Natural killer cell (primary cell): ENCODE measurements at regions not wholly inside any gene's neighbourhood (a gene's known extent, or its start where the extent isn't known, plus 50 kb on each side); places are given as distances from the start of the nearest gene placed in this dataset.
"Not testable (repeated sequence)": the region's sequence is repeated elsewhere in the genome, so short reads cannot be mapped to it uniquely, and the experiment has no call there.

Experiments
- ATAC-seq, 3 donors: fragments of 150-1000 bp in 2 of 3; fragments of 200-7000 bp in 1 of 3; cut with Tn5 transposase; 1 replicate in 1 of 3; 2 replicates in 2 of 3; pipeline ENCODE4 v1.10.0; 2021; ENCODE audit warnings: mild to moderate bottlenecking in 2 of 3, moderate library complexity in 2 of 3
- DNase-seq, 2 donors: peaks; one replicate each; pipeline versions ENCODE4 v3.0.0 to v3.0.0-alpha.2; 2013 to 2021; ENCODE audit warnings: mixed read lengths in 1 of 2
- H3K27ac ChIP-seq: one replicate; pipeline ENCODE4 v1.5.1; 2013; ENCODE audit warnings: mild to moderate bottlenecking, low read length
- H3K27me3 ChIP-seq: one replicate; pipeline ENCODE4 v1.6.1; 2013; ENCODE audit warnings: low read length; ENCODE audit not compliant: control insufficient read depth, insufficient read depth
- H3K36me3 ChIP-seq: one replicate; pipeline ENCODE4 v1.6.1; 2013; ENCODE audit warnings: low read length; ENCODE audit not compliant: control insufficient read depth, insufficient read depth
- H3K4me1 ChIP-seq: one replicate; pipeline ENCODE4 v1.6.1; 2013; ENCODE audit warnings: low read length; ENCODE audit not compliant: control insufficient read depth, insufficient read depth
- H3K4me3 ChIP-seq: one replicate; pipeline ENCODE4 v1.5.1; 2013; ENCODE audit warnings: low read length
- H3K9me3 ChIP-seq: one replicate; pipeline ENCODE4 v1.6.1; 2013; ENCODE audit warnings: low read length; ENCODE audit not compliant: control insufficient read depth, insufficient read depth
- H3K27ac Mint-ChIP-seq, 2 donors: one replicate each; pipeline ENCODE4 v1.8.0; 2022; ENCODE audit warnings: mild to moderate bottlenecking in 2 of 2, mixed read lengths in 2 of 2, moderate library complexity in 1 of 2
- H3K27me3 Mint-ChIP-seq, 2 donors: one replicate each; pipeline ENCODE4 v1.8.0; 2022; ENCODE audit warnings: low read depth in 2 of 2, mixed read lengths in 2 of 2
- H3K36me3 Mint-ChIP-seq: one replicate; pipeline ENCODE4 v1.8.0; 2022; ENCODE audit warnings: mixed read lengths
- H3K4me1 Mint-ChIP-seq, 2 donors: one replicate each; pipeline ENCODE4 v1.8.0; 2022; ENCODE audit warnings: mixed read lengths in 2 of 2
- H3K4me3 Mint-ChIP-seq: one replicate; pipeline ENCODE4 v1.8.0; 2022; ENCODE audit warnings: mild to moderate bottlenecking, moderate library complexity, mixed read lengths
- H3K9me3 Mint-ChIP-seq, 2 donors: one replicate each; pipeline ENCODE4 v1.8.0; 2022; ENCODE audit warnings: mixed read lengths in 2 of 2
- WGBS: methylation state at CpG from one replicate; pipeline ENCODE4 v1.1.7; 2013; ENCODE audit warnings: missing lambda C conversion rate; ENCODE audit not compliant: insufficient coverage; 5-methylcytosine and 5-hydroxymethylcytosine counted together
- intact Hi-C: fragments of 100-400 bp; cut with micrococcal nuclease; formaldehyde crosslinking; loops from one replicate; pipeline ENCODE4 v1.14.2; 2022
- TF ChIP-seq, protein P1 (sequence below): fragments of 200-600 bp; IDR thresholded peaks from one replicate; pipeline ENCODE4 v1.8.0; 2022; ENCODE audit warnings: antibody characterized with exemption

DNA sequence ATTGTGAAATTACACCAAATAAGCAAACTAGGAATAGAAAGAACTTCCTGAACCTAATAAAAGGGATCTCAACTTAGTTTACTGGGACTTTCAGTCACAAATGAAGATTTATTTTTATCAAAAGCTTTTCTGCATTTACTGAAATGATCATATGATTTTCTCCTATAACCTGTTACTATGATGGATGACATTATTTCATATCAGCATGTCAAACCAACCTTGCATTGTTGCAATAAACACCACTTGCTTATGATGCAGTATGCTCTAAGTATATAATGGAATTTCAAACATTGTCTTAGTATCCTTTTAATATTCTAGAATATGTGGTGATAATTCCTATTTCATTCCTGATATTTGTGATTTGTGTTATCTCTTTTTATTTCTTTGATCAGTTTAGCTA is 303.0 kb downstream of the CGGBP1 start:
- intact Hi-C loops, result no loop called here
- H3K36me3 Mint-ChIP-seq, result no peaks in the 10 kb centered on the region
- H3K27me3 Mint-ChIP-seq, result no peaks in the 10 kb centered on the region

DNA sequence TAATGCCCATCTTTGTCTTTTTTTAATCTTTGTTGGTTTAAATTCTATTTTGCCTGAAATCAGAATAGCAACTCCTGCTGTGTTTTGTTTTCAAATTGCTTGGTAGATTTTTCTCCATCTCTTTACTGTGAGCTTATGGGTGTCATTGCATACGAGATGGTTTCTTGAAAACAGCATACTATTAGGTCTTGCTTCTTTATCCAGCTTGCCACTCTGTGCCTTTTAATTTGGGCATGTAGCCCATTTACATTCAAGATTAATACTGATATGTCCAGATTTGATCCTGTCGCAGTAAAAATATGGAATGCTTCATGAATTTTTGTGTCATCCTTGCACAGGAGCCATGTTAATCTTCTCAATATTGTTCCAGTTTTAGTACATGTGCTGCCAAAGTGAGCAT is 316.6 kb downstream of the CGGBP1 start:
- ATAC-seq, result no peak
- no peak for DNase-seq
- TF ChIP-seq, protein P1, sequence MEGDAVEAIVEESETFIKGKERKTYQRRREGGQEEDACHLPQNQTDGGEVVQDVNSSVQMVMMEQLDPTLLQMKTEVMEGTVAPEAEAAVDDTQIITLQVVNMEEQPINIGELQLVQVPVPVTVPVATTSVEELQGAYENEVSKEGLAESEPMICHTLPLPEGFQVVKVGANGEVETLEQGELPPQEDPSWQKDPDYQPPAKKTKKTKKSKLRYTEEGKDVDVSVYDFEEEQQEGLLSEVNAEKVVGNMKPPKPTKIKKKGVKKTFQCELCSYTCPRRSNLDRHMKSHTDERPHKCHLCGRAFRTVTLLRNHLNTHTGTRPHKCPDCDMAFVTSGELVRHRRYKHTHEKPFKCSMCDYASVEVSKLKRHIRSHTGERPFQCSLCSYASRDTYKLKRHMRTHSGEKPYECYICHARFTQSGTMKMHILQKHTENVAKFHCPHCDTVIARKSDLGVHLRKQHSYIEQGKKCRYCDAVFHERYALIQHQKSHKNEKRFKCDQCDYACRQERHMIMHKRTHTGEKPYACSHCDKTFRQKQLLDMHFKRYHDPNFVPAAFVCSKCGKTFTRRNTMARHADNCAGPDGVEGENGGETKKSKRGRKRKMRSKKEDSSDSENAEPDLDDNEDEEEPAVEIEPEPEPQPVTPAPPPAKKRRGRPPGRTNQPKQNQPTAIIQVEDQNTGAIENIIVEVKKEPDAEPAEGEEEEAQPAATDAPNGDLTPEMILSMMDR, result no peak
- no peaks in the 10 kb centered on the region for H3K36me3 Mint-ChIP-seq
- Histone ChIP-seq H3K4me1 (no peaks in the 10 kb centered on the region), H3K4me3 (no peak overlapping the region), H3K27me3 (no peaks in the 10 kb centered on the region), H3K27ac (no peak overlapping the region), H3K9me3 (peaks cover 9% of the 10 kb centered on the region), H3K36me3 (no peaks in the 10 kb centered on the region)
- H3K4me3 Mint-ChIP-seq, result no peak overlapping the region
- peaks cover 15 to 16% of the 10 kb centered on the region in 2 donors for H3K9me3 Mint-ChIP-seq
- WGBS, result 85% methylated on average over 2 of the region's 2 CpGs
- no peaks in the 10 kb centered on the region for H3K27me3 Mint-ChIP-seq
- H3K27ac Mint-ChIP-seq, result no peak overlapping the region
- intact Hi-C loops, result no loop called here
- no peaks in the 10 kb centered on the region for H3K4me1 Mint-ChIP-seq

More for the DNA sequence above, 303.0 kb downstream of the CGGBP1 start:
- Mint-ChIP-seq H3K4me3 (no peak overlapping the region), H3K4me1 (no peaks in the 10 kb centered on the region), H3K27ac (no peak overlapping the region), H3K9me3 (peaks cover 0 to 2% of the 10 kb centered on the region in 2 donors)
- Histone ChIP-seq H3K9me3 (no peaks in the 10 kb centered on the region), H3K27me3 (no peaks in the 10 kb centered on the region), H3K36me3 (no peaks in the 10 kb centered on the region), H3K4me1 (no peaks in the 10 kb centered on the region), H3K4me3 (no peak overlapping the region), H3K27ac (no peak overlapping the region)
- ATAC-seq (no peak), DNase-seq (no peak)
- TF ChIP-seq, protein P1, result no peak

DNA sequence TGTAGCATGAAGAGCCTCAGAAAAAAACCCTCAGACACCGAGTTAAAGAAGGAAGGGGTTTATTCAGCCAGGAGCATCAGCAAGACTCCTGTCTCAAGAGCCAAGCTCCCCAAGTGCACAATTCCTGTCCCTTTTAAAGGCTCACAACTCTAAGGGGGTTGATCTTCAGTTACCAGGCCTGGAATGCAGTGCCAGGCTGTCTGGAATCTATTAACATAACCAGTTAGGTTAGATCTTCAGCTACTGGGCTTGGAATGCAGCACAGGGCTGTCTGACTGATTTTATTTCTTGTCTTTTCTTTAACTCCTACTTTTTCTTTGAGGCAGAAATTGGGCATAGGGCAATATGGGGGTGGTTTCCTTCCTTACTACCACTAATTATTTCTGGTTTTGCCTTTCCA is 317.9 kb downstream of the CGGBP1 start:
- H3K9me3 Mint-ChIP-seq, result peaks cover 12 to 16% of the 10 kb centered on the region in 2 donors
- H3K9me3 ChIP-seq, result not testable (repeated sequence)
- 94% methylated on average over 1 of the region's 1 CpG for WGBS

DNA sequence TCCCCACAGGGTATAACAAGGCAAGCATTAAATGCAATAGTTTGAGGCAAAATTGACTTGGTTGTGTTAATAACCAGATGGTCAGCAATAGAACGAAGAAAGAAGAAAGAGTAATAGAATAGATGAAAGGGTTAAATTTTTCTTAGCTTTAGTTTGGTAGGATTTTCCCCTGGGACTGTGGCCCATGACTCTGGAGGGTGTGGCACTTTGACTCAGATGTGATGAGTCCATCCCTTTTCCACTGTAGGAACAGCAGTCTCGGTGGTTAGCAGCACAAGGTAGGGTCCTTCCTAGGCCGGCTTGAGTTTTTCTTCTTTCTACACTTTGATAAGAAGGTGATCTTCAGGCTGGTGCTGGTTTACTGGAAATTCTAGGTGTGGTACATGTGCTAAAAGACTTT is 321.0 kb downstream of the CGGBP1 start:
- H3K4me1 Mint-ChIP-seq, intact Hi-C loops, H3K27ac ChIP-seq, H3K4me3 ChIP-seq, H3K27me3 Mint-ChIP-seq, H3K4me3 Mint-ChIP-seq, H3K27me3 ChIP-seq, H3K36me3 Mint-ChIP-seq, H3K36me3 ChIP-seq, ATAC-seq, DNase-seq, H3K9me3 ChIP-seq, H3K27ac Mint-ChIP-seq, H3K4me1 ChIP-seq: not testable (repeated sequence)
- peaks cover 12 to 16% of the 10 kb centered on the region in 2 donors for H3K9me3 Mint-ChIP-seq
- WGBS, result 84% methylated on average over 2 of the region's 3 CpGs

More for the DNA sequence above, 317.9 kb downstream of the CGGBP1 start:
- H3K4me1 ChIP-seq, H3K27ac ChIP-seq, ATAC-seq, H3K27me3 ChIP-seq, H3K36me3 ChIP-seq, H3K36me3 Mint-ChIP-seq, intact Hi-C loops, DNase-seq, H3K4me3 ChIP-seq, H3K4me1 Mint-ChIP-seq, H3K4me3 Mint-ChIP-seq, H3K27ac Mint-ChIP-seq, H3K27me3 Mint-ChIP-seq: not testable (repeated sequence)
